ENCODE measurements at regions not wholly inside any gene's neighbourhood (a gene's known extent, or its start where the extent isn't known, plus 50 kb on each side); places are given as distances from the start of the nearest gene placed in this dataset.

DNA sequence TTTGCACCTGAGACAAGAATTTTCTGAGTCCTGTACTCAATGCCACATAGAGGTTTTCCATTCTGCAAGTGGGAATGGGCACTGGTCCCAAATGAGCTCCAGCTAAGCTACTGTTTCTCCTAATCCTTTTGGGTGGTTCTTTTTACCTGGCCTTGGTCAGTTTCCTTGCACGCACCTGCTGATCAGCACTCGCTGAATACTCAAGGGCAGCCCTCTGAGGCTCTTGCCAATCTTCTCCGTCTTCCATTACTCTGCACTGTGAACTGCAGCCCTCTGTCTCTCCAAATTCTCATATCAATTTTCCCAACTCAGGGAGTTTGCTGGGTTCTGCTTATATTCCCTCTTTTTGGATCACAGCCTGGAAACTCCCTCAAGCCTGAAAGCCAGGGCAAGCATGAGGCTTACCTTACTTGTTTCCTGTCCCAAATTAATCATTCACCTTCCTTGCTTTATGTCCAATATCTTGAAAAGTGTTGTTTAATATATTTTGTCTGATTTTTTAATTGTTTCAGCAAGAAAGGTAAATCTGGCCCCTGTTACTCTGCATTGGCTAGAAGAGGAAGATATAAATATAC, 138.0 kb upstream of the TBX18 start:
- TF ChIP-seq BHLHE40 (IDR thresholded peaks at IDR 0.05; ENCODE audit: borderline replicate concordance) (no peak), SP1 (IDR thresholded peaks at IDR 0.05) (no peak), TARDBP (IDR thresholded peaks at IDR 0.05) (no peak), LEF1 (IDR thresholded peaks at IDR 0.05; ENCODE audit: borderline replicate concordance) (no peak), SUZ12 (IDR thresholded peaks at IDR 0.05) (no peak), ELF4 (IDR thresholded peaks at IDR 0.05) (no peak), FOXM1 (IDR thresholded peaks at IDR 0.05; ENCODE audit: borderline replicate concordance) (no peak)
- TF ChIP-seq, protein P1, sequence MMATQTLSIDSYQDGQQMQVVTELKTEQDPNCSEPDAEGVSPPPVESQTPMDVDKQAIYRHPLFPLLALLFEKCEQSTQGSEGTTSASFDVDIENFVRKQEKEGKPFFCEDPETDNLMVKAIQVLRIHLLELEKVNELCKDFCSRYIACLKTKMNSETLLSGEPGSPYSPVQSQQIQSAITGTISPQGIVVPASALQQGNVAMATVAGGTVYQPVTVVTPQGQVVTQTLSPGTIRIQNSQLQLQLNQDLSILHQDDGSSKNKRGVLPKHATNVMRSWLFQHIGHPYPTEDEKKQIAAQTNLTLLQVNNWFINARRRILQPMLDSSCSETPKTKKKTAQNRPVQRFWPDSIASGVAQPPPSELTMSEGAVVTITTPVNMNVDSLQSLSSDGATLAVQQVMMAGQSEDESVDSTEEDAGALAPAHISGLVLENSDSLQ (IDR thresholded peaks at IDR 0.05) = no peak

All from HEK293T (cell line).